SK-N-SH treated with all-trans-retinoic acid at 6 μM for 48 hours (cell line): ENCODE measurements at regions not wholly inside any gene's neighbourhood (a gene's known extent, or its start where the extent isn't known, plus 50 kb on each side); places are given as distances from the start of the nearest gene placed in this dataset.

Source experiments
- ATAC-seq: fragments of 200-7000 bp; cut with Tn5 transposase; 3 replicates; pipeline ENCODE4 v1.9.1; 2020; ENCODE audit warnings: mild to moderate bottlenecking, moderate library complexity
- BACH2 ChIP-seq: fragments of 250-450 bp; sonication (Bioruptor Pico); IDR thresholded peaks from 2 replicates; pipeline ENCODE4 v1.9.0; 2021; ENCODE audit warnings: mild to moderate bottlenecking, borderline replicate concordance
- CREB5 ChIP-seq: fragments of 250-450 bp; sonication (Bioruptor Pico); IDR thresholded peaks from 2 replicates; pipeline ENCODE4 v1.5.1; 2020; ENCODE audit warnings: low read depth, mild to moderate bottlenecking, moderate library complexity
- CSRNP3 ChIP-seq: fragments of 250-450 bp; sonication (Bioruptor Pico); IDR thresholded peaks from 2 replicates; pipeline ENCODE4 v1.5.1; 2021; ENCODE audit warnings: mild to moderate bottlenecking, moderate library complexity
- ESRRG ChIP-seq: fragments of 250-450 bp; sonication (Bioruptor Pico); IDR thresholded peaks from 2 replicates; pipeline ENCODE4 v1.6.1; 2021; ENCODE audit warnings: mild to moderate bottlenecking
- GLIS3 ChIP-seq: fragments of 250-450 bp; sonication (Bioruptor Pico); IDR thresholded peaks from 2 replicates; pipeline ENCODE4 v1.5.0; 2020; ENCODE audit warnings: mild to moderate bottlenecking, moderate library complexity
- ISL1 ChIP-seq: fragments of 250-450 bp; sonication (Bioruptor Pico); IDR thresholded peaks from 2 replicates; pipeline ENCODE4 v2.1.2; 2022; ENCODE audit warnings: mild to moderate bottlenecking, moderate library complexity
- OSR1 ChIP-seq: fragments of 250-450 bp; sonication (Bioruptor Pico); IDR thresholded peaks from 2 replicates; pipeline ENCODE4 v1.8.0; 2022; ENCODE audit warnings: moderate library complexity, mild to moderate bottlenecking, inconsistent platforms
- PATZ1 ChIP-seq: fragments of 250-450 bp; sonication (Bioruptor Pico); IDR thresholded peaks from 2 replicates; pipeline ENCODE4 v1.8.0; 2020; ENCODE audit warnings: mild to moderate bottlenecking, moderate library complexity, borderline replicate concordance
- POU6F1 ChIP-seq: fragments of 250-450 bp; sonication (Bioruptor Pico); IDR thresholded peaks from 2 replicates; pipeline ENCODE4 v1.8.0; 2021; ENCODE audit warnings: low read depth, mild to moderate bottlenecking, moderate library complexity, borderline replicate concordance
- PPARA ChIP-seq: fragments of 250-450 bp; sonication (Bioruptor Pico); IDR thresholded peaks from 2 replicates; pipeline ENCODE4 v1.5.0; 2020; ENCODE audit warnings: mild to moderate bottlenecking, borderline replicate concordance
- RARB ChIP-seq: fragments of 250-450 bp; sonication (Bioruptor Pico); IDR thresholded peaks from 2 replicates; pipeline ENCODE4 v1.8.0; 2021; ENCODE audit warnings: mild to moderate bottlenecking, moderate library complexity
- SNAI2 ChIP-seq: fragments of 250-450 bp; sonication (Bioruptor Pico); IDR thresholded peaks from 2 replicates; pipeline ENCODE4 v1.5.0; 2020; ENCODE audit warnings: mild to moderate bottlenecking, moderate library complexity
- TOX ChIP-seq: fragments of 250-450 bp; sonication (Bioruptor Pico); IDR thresholded peaks from 2 replicates; pipeline ENCODE4 v1.8.0; 2021; ENCODE audit warnings: mild to moderate bottlenecking, moderate library complexity, borderline replicate concordance
- TSHZ2 ChIP-seq: fragments of 250-450 bp; sonication (Bioruptor Pico); IDR thresholded peaks from 2 replicates; pipeline ENCODE4 v1.5.0; 2020; ENCODE audit warnings: mild to moderate bottlenecking, moderate library complexity
- ZC3H10 ChIP-seq: fragments of 250-450 bp; sonication (Bioruptor Pico); IDR thresholded peaks from 2 replicates; pipeline ENCODE4 v1.5.1; 2021; ENCODE audit warnings: mild to moderate bottlenecking, moderate library complexity
- ZFP3 ChIP-seq: fragments of 250-450 bp; sonication (Bioruptor Pico); IDR thresholded peaks from 2 replicates; pipeline ENCODE4 v1.5.0; 2020; ENCODE audit warnings: mild to moderate bottlenecking, moderate library complexity
- ZFP30 ChIP-seq: fragments of 450-650 bp; formaldehyde crosslinking; IDR thresholded peaks from 2 replicates; pipeline ENCODE4 v1.5.0; 2022; ENCODE audit warnings: mild to moderate bottlenecking, moderate library complexity
- ZNF70 ChIP-seq: fragments of 450-650 bp; formaldehyde crosslinking; IDR thresholded peaks from 2 replicates; pipeline ENCODE4 v1.5.0; 2020; ENCODE audit warnings: mild to moderate bottlenecking, moderate library complexity
- ZNF8 ChIP-seq: fragments of 450-650 bp; formaldehyde crosslinking; IDR thresholded peaks from 2 replicates; pipeline ENCODE4 v1.5.0; 2020; ENCODE audit warnings: mild to moderate bottlenecking, moderate library complexity

GRCh38 chr17:77755410-77755963 lies 203.0 kb upstream of the TNRC6C start:
- TF ChIP-seq TOX (CRISPR knock-in tag) (no peak), RARB (no peak), ISL1 (CRISPR knock-in tag) (no peak), ZC3H10 (CRISPR knock-in tag) (no peak), ZNF70 (CRISPR knock-in tag) (no peak), PATZ1 (no peak), CSRNP3 (CRISPR knock-in tag) (no peak), ZFP30 (no peak), BACH2 (no peak), SNAI2 (CRISPR knock-in tag) (no peak)
- ATAC-seq, result no peak

- ATAC-seq, result no peak
- no peak for TF ChIP-seq ZNF8 (CRISPR knock-in tag)
- TF ChIP-seq PATZ1, result no peak
- no peak for TF ChIP-seq OSR1
- TF ChIP-seq ZNF70 (CRISPR knock-in tag), result no peak
- TF ChIP-seq CREB5, result no peak
- no peak for TF ChIP-seq POU6F1 (CRISPR knock-in tag)
- no peak for TF ChIP-seq TOX (CRISPR knock-in tag)
Observed at GRCh38 chr17:77756028-77756427, 202.5 kb upstream of the TNRC6C start.

- no peak for ATAC-seq
- TF ChIP-seq OSR1 (no peak), PATZ1 (no peak), ZNF8 (CRISPR knock-in tag) (no peak), POU6F1 (CRISPR knock-in tag) (no peak), PPARA (CRISPR knock-in tag) (no peak), SNAI2 (CRISPR knock-in tag) (no peak), ESRRG (CRISPR knock-in tag) (no peak), GLIS3 (no peak), TSHZ2 (CRISPR knock-in tag) (no peak), ZFP3 (no peak), CSRNP3 (CRISPR knock-in tag) (no peak), ISL1 (CRISPR knock-in tag) (no peak), TOX (CRISPR knock-in tag) (no peak), ZNF70 (CRISPR knock-in tag) (no peak), BACH2 (no peak)
Observed at GRCh38 chr17:77756846-77757560, 201.5 kb upstream of the TNRC6C start.
